ENCODE measurements at regions not wholly inside any gene's neighbourhood (a gene's known extent, or its start where the extent isn't known, plus 50 kb on each side); places are given as distances from the start of the nearest gene placed in this dataset.
"Not testable (repeated sequence)": the region's sequence is repeated elsewhere in the genome, so short reads cannot be mapped to it uniquely, and the experiment has no call there.

- H3K4me3 ChIP-seq (ENCODE audit: low read length): no peak overlapping the region
- no peak for DNase-seq (ENCODE audit: low read depth)
- TF ChIP-seq CTCF (conservative IDR thresholded peaks at IDR 0.05; ENCODE audit: low read length): no peak
These were observed 59.8 kb upstream of the WDR11 start for GRCh38 chr10:120791316-120791715.

GRCh38 chr10:120793088-120793487 lies 58.1 kb upstream of the WDR11 start:
- no peak for DNase-seq (ENCODE audit: low read depth)
- H3K4me3 ChIP-seq (ENCODE audit: low read length): no peak overlapping the region
- TF ChIP-seq CTCF (conservative IDR thresholded peaks at IDR 0.05; ENCODE audit: low read length): no peak

- DNase-seq (ENCODE audit: low read depth): no peak
- H3K4me3 ChIP-seq (ENCODE audit: low read length): no peak overlapping the region
- no peak for TF ChIP-seq CTCF (conservative IDR thresholded peaks at IDR 0.05; ENCODE audit: low read length)
These were observed 56.8 kb upstream of the WDR11 start for GRCh38 chr10:120794390-120794789.

GRCh38 chr10:120798276-120798675 lies 52.9 kb upstream of the WDR11 start:
- not testable (repeated sequence) for DNase-seq (ENCODE audit: low read depth)

GRCh38 chr10:120799849-120800248 lies 51.3 kb upstream of the WDR11 start:
- no peak for TF ChIP-seq CTCF (conservative IDR thresholded peaks at IDR 0.05; ENCODE audit: low read length)
- DNase-seq (ENCODE audit: low read depth): no peak
- no peak overlapping the region for H3K4me3 ChIP-seq (ENCODE audit: low read length)

More at GRCh38 chr10:120798276-120798675, 52.9 kb upstream of the WDR11 start:
- not testable (repeated sequence) for H3K4me3 ChIP-seq (ENCODE audit: low read length)

- no peak for DNase-seq (ENCODE audit: low read depth)
- no peak for TF ChIP-seq CTCF (conservative IDR thresholded peaks at IDR 0.05; ENCODE audit: low read length)
- no peak overlapping the region for H3K4me3 ChIP-seq (ENCODE audit: low read length)
These were observed 50.4 kb upstream of the WDR11 start for GRCh38 chr10:120800528-120801323.

Data from AG10803 (cell line).